WERI-Rb-1 (cell line): ENCODE measurements at regions not wholly inside any gene's neighbourhood (a gene's known extent, or its start where the extent isn't known, plus 50 kb on each side); places are given as distances from the start of the nearest gene placed in this dataset.
"Not testable (repeated sequence)": the region's sequence is repeated elsewhere in the genome, so short reads cannot be mapped to it uniquely, and the experiment has no call there.

Experiments used
- DNase-seq: peaks from one replicate; pipeline ENCODE4 v3.0.0-alpha.2; 2020
- H3K27ac ChIP-seq: fragments of 250-450 bp; sonication (Bioruptor Pico); 2 replicates; pipeline ENCODE4 v1.5.1; 2020; ENCODE audit warnings: mild to moderate bottlenecking, moderate library complexity
- H3K27me3 ChIP-seq: fragments of 250-450 bp; sonication (Bioruptor Pico); 2 replicates; pipeline ENCODE4 v1.5.1; 2021; ENCODE audit warnings: mild to moderate bottlenecking, low read depth, moderate library complexity; ENCODE audit not compliant: insufficient read depth, severe bottlenecking
- H3K36me3 ChIP-seq: fragments of 250-450 bp; sonication (Bioruptor Pico); 2 replicates; pipeline ENCODE4 v1.5.1; 2020; ENCODE audit warnings: mild to moderate bottlenecking, moderate library complexity
- H3K4me3 ChIP-seq: 2 replicates; pipeline ENCODE4 v1.5.1; 2011; ENCODE audit warnings: low read depth, mild to moderate bottlenecking, control low read depth, low read length
- H3K9me3 ChIP-seq: fragments of 250-450 bp; sonication (Bioruptor Pico); 2 replicates; pipeline ENCODE4 v1.5.1; 2021; ENCODE audit warnings: mild to moderate bottlenecking, moderate library complexity; ENCODE audit not compliant: severe bottlenecking
- CTCF ChIP-seq: IDR thresholded peaks from 2 replicates; pipeline ENCODE4 v1.5.1; 2011; ENCODE audit warnings: low read depth, mild to moderate bottlenecking, control low read depth, inconsistent platforms, low read length

- not testable (repeated sequence) for H3K27ac ChIP-seq, H3K9me3 ChIP-seq, H3K36me3 ChIP-seq, H3K27me3 ChIP-seq, DNase-seq, H3K4me3 ChIP-seq
Observed at GRCh38 chr4:86413426-86413825, 53.6 kb upstream of the MAPK10 start.

GRCh38 chr4:86414686-86415085 lies 54.8 kb upstream of the MAPK10 start:
- no peak overlapping the region for H3K27ac ChIP-seq
- no peak for DNase-seq
- no peaks in the 10 kb centered on the region for H3K9me3 ChIP-seq
- no peaks in the 10 kb centered on the region for H3K36me3 ChIP-seq
- no peak overlapping the region for H3K4me3 ChIP-seq
- no peaks in the 10 kb centered on the region for H3K27me3 ChIP-seq
- no peak for TF ChIP-seq CTCF

GRCh38 chr4:86416081-86416480 lies 56.2 kb upstream of the MAPK10 start:
- Histone ChIP-seq H3K36me3 (no peaks in the 10 kb centered on the region), H3K4me3 (no peak overlapping the region), H3K27me3 (no peaks in the 10 kb centered on the region), H3K27ac (no peak overlapping the region), H3K9me3 (no peaks in the 10 kb centered on the region)
- no peak for TF ChIP-seq CTCF
- DNase-seq, result no peak

GRCh38 chr4:86421461-86421860 lies 61.6 kb upstream of the MAPK10 start:
- no peaks in the 10 kb centered on the region for H3K27me3 ChIP-seq
- H3K27ac ChIP-seq, result no peak overlapping the region
- H3K9me3 ChIP-seq, result no peaks in the 10 kb centered on the region
- no peak for TF ChIP-seq CTCF
- no peak for DNase-seq
- no peak overlapping the region for H3K4me3 ChIP-seq
- no peaks in the 10 kb centered on the region for H3K36me3 ChIP-seq

GRCh38 chr4:86431543-86432116 lies 71.8 kb upstream of the MAPK10 start:
- no peak for DNase-seq
- H3K36me3 ChIP-seq, result no peaks in the 10 kb centered on the region
- H3K4me3 ChIP-seq, result no peak overlapping the region
- no peak overlapping the region for H3K27ac ChIP-seq
- no peaks in the 10 kb centered on the region for H3K9me3 ChIP-seq
- TF ChIP-seq CTCF, result no peak
- H3K27me3 ChIP-seq, result no peaks in the 10 kb centered on the region

GRCh38 chr4:86432559-86433134 lies 72.8 kb upstream of the MAPK10 start:
- no peaks in the 10 kb centered on the region for H3K27me3 ChIP-seq
- no peak for DNase-seq
- H3K27ac ChIP-seq, result no peak overlapping the region
- H3K4me3 ChIP-seq, result no peak overlapping the region
- H3K9me3 ChIP-seq, result no peaks in the 10 kb centered on the region
- no peaks in the 10 kb centered on the region for H3K36me3 ChIP-seq
- TF ChIP-seq CTCF, result no peak
